Stimulated activated CD4-positive, alpha-beta T cell treated with anti-CD3 and anti-CD28 coated beads, Interleukin-2, amount 100 ng/mL, for 4 hours (primary cell): ENCODE measurements at regions not wholly inside any gene's neighbourhood (a gene's known extent, or its start where the extent isn't known, plus 50 kb on each side); places are given as distances from the start of the nearest gene placed in this dataset.

Experiments
- DNase-seq: peaks from one replicate; pipeline ENCODE4 v3.0.0-alpha.2; 2020; ENCODE audit warnings: low read depth

- no peak for DNase-seq
Observed at GRCh38 chr11:45091563-45092403, 54.7 kb upstream of the PRDM11 start.

- no peak for DNase-seq
Observed at GRCh38 chr11:45092404-45092785, 54.0 kb upstream of the PRDM11 start.

- DNase-seq: no peak
Observed at GRCh38 chr11:45092901-45093760, 53.3 kb upstream of the PRDM11 start.

- no peak for DNase-seq
Observed at GRCh38 chr11:45093761-45094455, 52.5 kb upstream of the PRDM11 start.

GRCh38 chr11:45094958-45095690 is 51.3 kb upstream of the PRDM11 start:
- DNase-seq: no peak

GRCh38 chr11:45095691-45096010 is 50.8 kb upstream of the PRDM11 start:
- no peak for DNase-seq

- DNase-seq: no peak
Observed at GRCh38 chr11:45096636-45097035, 49.8 kb upstream of the PRDM11 start.
